PFSK-1 (cell line): ENCODE measurements at regions not wholly inside any gene's neighbourhood (a gene's known extent, or its start where the extent isn't known, plus 50 kb on each side); places are given as distances from the start of the nearest gene placed in this dataset.

Experiments used
- POLR2AphosphoS5 ChIP-seq: IDR thresholded peaks from 2 replicates; pipeline ENCODE4 v1.6.1; 2012; ENCODE audit warnings: low read depth, mild to moderate bottlenecking, control low read depth, low read length, moderate library complexity
- TF ChIP-seq, protein P1 (sequence below), 2 experiments: IDR thresholded peaks; 2 replicates each; pipeline versions ENCODE4 v1.6.1 to v1.8.0; 2011 to 2012; ENCODE audit warnings: low read depth in 2 of 2, low read length in 2 of 2, control low read depth in 1 of 2, inconsistent platforms in 1 of 2, mild to moderate bottlenecking in 1 of 2, moderate library complexity in 1 of 2; ENCODE audit not compliant: insufficient read depth in 1 of 2

DNA sequence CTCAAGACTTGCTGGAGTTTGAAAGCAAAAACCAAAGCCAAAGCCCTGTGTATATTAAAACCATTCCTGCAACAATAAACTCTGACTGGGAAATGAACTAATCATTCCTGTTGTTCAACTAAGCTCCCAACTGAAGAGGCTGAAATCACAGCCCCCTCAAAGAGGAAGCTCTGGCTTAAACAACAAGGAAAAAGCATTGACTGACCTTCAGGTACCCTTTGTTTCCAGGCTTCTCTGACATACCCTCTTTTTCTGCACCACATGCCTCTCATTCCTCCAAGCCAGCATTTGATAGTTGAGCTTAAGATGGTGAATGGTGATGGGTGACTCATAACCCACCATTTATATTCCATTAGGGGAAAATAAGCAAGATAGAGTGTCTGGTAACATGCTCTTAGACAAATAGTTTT is 470.9 kb upstream of the SOX9 start:
- TF ChIP-seq, protein P1, sequence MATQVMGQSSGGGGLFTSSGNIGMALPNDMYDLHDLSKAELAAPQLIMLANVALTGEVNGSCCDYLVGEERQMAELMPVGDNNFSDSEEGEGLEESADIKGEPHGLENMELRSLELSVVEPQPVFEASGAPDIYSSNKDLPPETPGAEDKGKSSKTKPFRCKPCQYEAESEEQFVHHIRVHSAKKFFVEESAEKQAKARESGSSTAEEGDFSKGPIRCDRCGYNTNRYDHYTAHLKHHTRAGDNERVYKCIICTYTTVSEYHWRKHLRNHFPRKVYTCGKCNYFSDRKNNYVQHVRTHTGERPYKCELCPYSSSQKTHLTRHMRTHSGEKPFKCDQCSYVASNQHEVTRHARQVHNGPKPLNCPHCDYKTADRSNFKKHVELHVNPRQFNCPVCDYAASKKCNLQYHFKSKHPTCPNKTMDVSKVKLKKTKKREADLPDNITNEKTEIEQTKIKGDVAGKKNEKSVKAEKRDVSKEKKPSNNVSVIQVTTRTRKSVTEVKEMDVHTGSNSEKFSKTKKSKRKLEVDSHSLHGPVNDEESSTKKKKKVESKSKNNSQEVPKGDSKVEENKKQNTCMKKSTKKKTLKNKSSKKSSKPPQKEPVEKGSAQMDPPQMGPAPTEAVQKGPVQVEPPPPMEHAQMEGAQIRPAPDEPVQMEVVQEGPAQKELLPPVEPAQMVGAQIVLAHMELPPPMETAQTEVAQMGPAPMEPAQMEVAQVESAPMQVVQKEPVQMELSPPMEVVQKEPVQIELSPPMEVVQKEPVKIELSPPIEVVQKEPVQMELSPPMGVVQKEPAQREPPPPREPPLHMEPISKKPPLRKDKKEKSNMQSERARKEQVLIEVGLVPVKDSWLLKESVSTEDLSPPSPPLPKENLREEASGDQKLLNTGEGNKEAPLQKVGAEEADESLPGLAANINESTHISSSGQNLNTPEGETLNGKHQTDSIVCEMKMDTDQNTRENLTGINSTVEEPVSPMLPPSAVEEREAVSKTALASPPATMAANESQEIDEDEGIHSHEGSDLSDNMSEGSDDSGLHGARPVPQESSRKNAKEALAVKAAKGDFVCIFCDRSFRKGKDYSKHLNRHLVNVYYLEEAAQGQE (IDR thresholded peaks at IDR 0.05; ENCODE audit: insufficient read depth in 1 of 2, low read depth in 2 of 2, low read length in 2 of 2): no peak
- TF ChIP-seq POLR2AphosphoS5: no peak
